ENCODE measurements at regions not wholly inside any gene's neighbourhood (a gene's known extent, or its start where the extent isn't known, plus 50 kb on each side); places are given as distances from the start of the nearest gene placed in this dataset.

DNA sequence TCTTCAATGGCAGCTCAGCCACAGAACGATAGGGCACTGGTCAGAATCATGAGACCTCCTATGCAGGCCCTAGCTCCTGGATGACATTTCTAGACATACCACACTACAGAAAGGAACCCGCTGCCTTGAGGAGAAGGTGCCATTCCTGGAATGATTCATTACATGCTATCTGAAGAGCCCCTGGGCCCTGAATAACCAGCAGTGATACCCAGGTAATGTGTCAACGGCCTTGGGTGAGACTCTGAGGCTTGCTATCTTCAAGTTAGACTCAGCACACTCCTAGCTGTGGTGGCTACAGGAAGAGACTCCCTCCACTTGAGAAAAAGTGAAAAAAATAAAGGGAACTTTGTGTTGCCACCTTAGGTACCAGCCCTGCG lies 161.2 kb upstream of the GRIA4 start:
- H3K4me2 ChIP-seq (ENCODE audit: low read length) = no peak overlapping the region
- no peaks in the 10 kb centered on the region for H3K79me2 ChIP-seq (ENCODE audit: control insufficient read depth, insufficient read depth, low read length)
- H3K18ac ChIP-seq (ENCODE audit: low read length) = no peak overlapping the region
- H2BK5ac ChIP-seq (ENCODE audit: low read length) = no peak overlapping the region
- no peak overlapping the region for H2BK15ac ChIP-seq (replicated peaks; ENCODE audit: low read depth)
- WGBS (ENCODE audit: extremely low coverage, insufficient coverage, low lambda C conversion rate) = no CpG with 5 or more reads among the region's 4 CpGs
- H3K4me3 ChIP-seq (ENCODE audit: low read length) = no peak overlapping the region
- H3K4me1 ChIP-seq (ENCODE audit: control insufficient read depth, low read depth, low read length) = no peaks in the 10 kb centered on the region
- no peak overlapping the region for H2BK120ac ChIP-seq (ENCODE audit: low read depth, low read length)
- no peaks in the 10 kb centered on the region for H3K79me1 ChIP-seq (ENCODE audit: low read length)
- no peak for DNase-seq
- no peaks in the 10 kb centered on the region for H3K27me3 ChIP-seq (ENCODE audit: insufficient read depth, low read length, poor library complexity)
- H3K27ac ChIP-seq (ENCODE audit: low read depth, low read length) = no peak overlapping the region
- no peaks in the 10 kb centered on the region for H3K36me3 ChIP-seq (ENCODE audit: control insufficient read depth, insufficient read depth, low read length)
- H3K56ac ChIP-seq (ENCODE audit: low read length) = no peak overlapping the region
- no peak overlapping the region for H3K9ac ChIP-seq (ENCODE audit: low read length)
- H3K4ac ChIP-seq (ENCODE audit: low read depth, low read length) = no peak overlapping the region
- H4K5ac ChIP-seq (ENCODE audit: low read length) = no peak overlapping the region
- no peak overlapping the region for H4K8ac ChIP-seq (ENCODE audit: low read depth, low read length)
- no peak overlapping the region for H3K23ac ChIP-seq (ENCODE audit: low read length)
- no peak overlapping the region for H2AK5ac ChIP-seq (ENCODE audit: low read length)

DNA sequence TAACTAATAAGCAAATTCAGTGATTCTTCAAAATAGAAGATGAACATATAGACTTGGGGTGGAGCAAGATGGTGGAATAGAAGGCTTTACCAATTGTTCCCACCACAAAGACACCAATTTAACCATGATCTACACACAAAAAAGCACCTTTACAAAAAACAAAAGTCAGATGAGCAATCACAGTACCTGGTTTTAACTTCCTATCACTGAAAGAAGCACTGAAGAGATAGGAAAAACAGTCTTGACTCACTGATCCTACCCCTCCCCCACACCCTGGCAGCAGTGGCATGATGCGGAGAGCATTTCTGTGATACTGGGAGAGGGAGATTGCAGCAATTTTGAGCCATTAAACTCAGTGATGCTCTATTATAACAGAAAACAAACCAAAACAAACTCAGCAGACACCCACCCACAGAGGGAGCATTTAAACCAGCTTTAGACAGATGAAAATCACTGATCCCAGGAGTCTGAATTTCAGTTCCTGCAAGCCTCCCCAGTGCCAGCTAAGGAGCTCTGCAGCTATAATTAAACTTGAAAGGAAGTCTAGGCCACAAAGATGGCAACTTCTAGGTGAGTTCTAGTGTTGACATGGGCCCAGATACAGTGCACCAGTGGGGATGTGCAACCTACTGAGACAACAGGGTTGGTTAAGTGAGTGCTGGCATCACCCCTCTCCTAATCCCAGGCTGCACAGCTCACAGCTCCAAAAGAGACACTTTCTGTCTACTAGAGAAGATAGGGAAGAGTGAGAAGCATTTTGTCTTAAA lies 161.8 kb upstream of the GRIA4 start:
- no peak overlapping the region for H3K4me3 ChIP-seq (ENCODE audit: low read length)
- no peak overlapping the region for H3K4ac ChIP-seq (ENCODE audit: low read depth, low read length)
- H3K4me1 ChIP-seq (ENCODE audit: control insufficient read depth, low read depth, low read length) = no peaks in the 10 kb centered on the region
- H2BK5ac ChIP-seq (ENCODE audit: low read length) = no peak overlapping the region
- no peak overlapping the region for H2BK120ac ChIP-seq (ENCODE audit: low read depth, low read length)
- no CpG with 5 or more reads among the region's 1 CpG for WGBS (ENCODE audit: extremely low coverage, insufficient coverage, low lambda C conversion rate)
- peak; percentile 10 for DNase-seq
- H3K56ac ChIP-seq (ENCODE audit: low read length) = no peak overlapping the region
- H3K27ac ChIP-seq (ENCODE audit: low read depth, low read length) = no peak overlapping the region
- no peak overlapping the region for H3K18ac ChIP-seq (ENCODE audit: low read length)
- H3K36me3 ChIP-seq (ENCODE audit: control insufficient read depth, insufficient read depth, low read length) = no peaks in the 10 kb centered on the region
- no peak overlapping the region for H4K8ac ChIP-seq (ENCODE audit: low read depth, low read length)
- H3K23ac ChIP-seq (ENCODE audit: low read length) = no peak overlapping the region
- H3K79me2 ChIP-seq (ENCODE audit: control insufficient read depth, insufficient read depth, low read length) = no peaks in the 10 kb centered on the region
- H3K27me3 ChIP-seq (ENCODE audit: insufficient read depth, low read length, poor library complexity) = no peaks in the 10 kb centered on the region
- no peak overlapping the region for H2BK15ac ChIP-seq (replicated peaks; ENCODE audit: low read depth)
- H3K4me2 ChIP-seq (ENCODE audit: low read length) = no peak overlapping the region
- no peak overlapping the region for H3K9ac ChIP-seq (ENCODE audit: low read length)
- no peak overlapping the region for H2AK5ac ChIP-seq (ENCODE audit: low read length)
- no peaks in the 10 kb centered on the region for H3K79me1 ChIP-seq (ENCODE audit: low read length)
- no peak overlapping the region for H4K5ac ChIP-seq (ENCODE audit: low read length)

- DNase-seq = no peak
- H3K4me2 ChIP-seq (ENCODE audit: low read length) = no peak overlapping the region
- no peak overlapping the region for H2BK15ac ChIP-seq (replicated peaks; ENCODE audit: low read depth)
- no peak overlapping the region for H3K18ac ChIP-seq (ENCODE audit: low read length)
- no peaks in the 10 kb centered on the region for H3K79me1 ChIP-seq (ENCODE audit: low read length)
- no peak overlapping the region for H3K23ac ChIP-seq (ENCODE audit: low read length)
- no peaks in the 10 kb centered on the region for H3K79me2 ChIP-seq (ENCODE audit: control insufficient read depth, insufficient read depth, low read length)
- no peak overlapping the region for H4K5ac ChIP-seq (ENCODE audit: low read length)
- H3K36me3 ChIP-seq (ENCODE audit: control insufficient read depth, insufficient read depth, low read length) = no peaks in the 10 kb centered on the region
- no peak overlapping the region for H2BK120ac ChIP-seq (ENCODE audit: low read depth, low read length)
- H3K27ac ChIP-seq (ENCODE audit: low read depth, low read length) = no peak overlapping the region
- H3K27me3 ChIP-seq (ENCODE audit: insufficient read depth, low read length, poor library complexity) = no peaks in the 10 kb centered on the region
- H4K8ac ChIP-seq (ENCODE audit: low read depth, low read length) = no peak overlapping the region
- no peak overlapping the region for H3K9ac ChIP-seq (ENCODE audit: low read length)
- H3K56ac ChIP-seq (ENCODE audit: low read length) = no peak overlapping the region
- no peak overlapping the region for H2AK5ac ChIP-seq (ENCODE audit: low read length)
- H3K4me3 ChIP-seq (ENCODE audit: low read length) = no peak overlapping the region
- no peak overlapping the region for H3K4ac ChIP-seq (ENCODE audit: low read depth, low read length)
- no peak overlapping the region for H2BK5ac ChIP-seq (ENCODE audit: low read length)
- no peaks in the 10 kb centered on the region for H3K4me1 ChIP-seq (ENCODE audit: control insufficient read depth, low read depth, low read length)
These were observed 166.2 kb upstream of the GRIA4 start for GRCh38 chr11:105443623-105444022.

DNA sequence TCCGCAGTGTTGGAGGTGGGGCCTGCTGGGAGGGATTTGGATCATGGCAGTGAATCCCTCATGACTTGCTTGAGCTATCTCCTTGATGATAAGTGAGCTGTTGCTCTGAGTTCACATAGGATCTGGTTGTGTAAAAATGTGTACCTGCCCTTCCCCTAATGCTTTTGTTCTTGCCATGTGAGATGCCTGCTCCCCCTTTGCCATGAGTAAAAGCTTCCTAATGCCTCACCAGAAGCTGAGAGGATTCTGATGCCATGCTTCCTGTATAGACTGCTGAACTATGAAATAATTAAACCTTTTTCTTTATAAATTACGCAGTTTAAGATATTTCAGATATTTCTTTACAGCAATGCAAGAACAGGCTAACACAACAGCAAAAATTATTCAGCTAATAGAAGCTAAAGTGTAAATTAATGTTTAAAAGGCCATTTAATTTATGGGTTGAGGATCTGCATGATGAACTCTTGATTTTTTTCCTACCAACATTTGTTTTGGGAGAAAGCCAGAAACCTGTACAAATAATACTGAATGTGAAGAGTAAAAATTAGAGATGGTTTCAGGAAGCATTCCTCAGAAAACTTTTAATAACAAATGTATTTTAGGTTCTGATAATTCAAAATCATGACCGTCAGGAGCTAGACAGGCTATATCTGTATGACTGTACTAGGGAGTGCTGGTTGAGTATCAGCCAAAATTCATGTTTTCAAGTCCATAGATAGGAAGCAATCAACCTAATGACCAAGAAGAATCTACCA lies 177.5 kb upstream of the GRIA4 start:
- Histone ChIP-seq H3K36me3 (ENCODE audit: control insufficient read depth, insufficient read depth, low read length) (no peaks in the 10 kb centered on the region), H4K5ac (ENCODE audit: low read length) (no peak overlapping the region), H3K56ac (ENCODE audit: low read length) (no peak overlapping the region), H3K4me1 (ENCODE audit: control insufficient read depth, low read depth, low read length) (no peaks in the 10 kb centered on the region), H3K27me3 (ENCODE audit: insufficient read depth, low read length, poor library complexity) (no peaks in the 10 kb centered on the region), H3K4ac (ENCODE audit: low read depth, low read length) (no peak overlapping the region), H3K9ac (ENCODE audit: low read length) (no peak overlapping the region), H2BK120ac (ENCODE audit: low read depth, low read length) (no peak overlapping the region), H3K79me2 (ENCODE audit: control insufficient read depth, insufficient read depth, low read length) (no peaks in the 10 kb centered on the region), H2AK5ac (ENCODE audit: low read length) (no peak overlapping the region), H3K27ac (ENCODE audit: low read depth, low read length) (no peak overlapping the region), H2BK15ac (replicated peaks; ENCODE audit: low read depth) (no peak overlapping the region), H3K18ac (ENCODE audit: low read length) (no peak overlapping the region), H3K23ac (ENCODE audit: low read length) (no peak overlapping the region), H3K4me2 (ENCODE audit: low read length) (no peak overlapping the region), H2BK5ac (ENCODE audit: low read length) (no peak overlapping the region), H3K4me3 (ENCODE audit: low read length) (no peak overlapping the region), H4K8ac (ENCODE audit: low read depth, low read length) (no peak overlapping the region), H3K79me1 (ENCODE audit: low read length) (no peaks in the 10 kb centered on the region)
- no CpG with 5 or more reads among the region's 3 CpGs for WGBS (ENCODE audit: extremely low coverage, insufficient coverage, low lambda C conversion rate)
- no peak for DNase-seq

DNA sequence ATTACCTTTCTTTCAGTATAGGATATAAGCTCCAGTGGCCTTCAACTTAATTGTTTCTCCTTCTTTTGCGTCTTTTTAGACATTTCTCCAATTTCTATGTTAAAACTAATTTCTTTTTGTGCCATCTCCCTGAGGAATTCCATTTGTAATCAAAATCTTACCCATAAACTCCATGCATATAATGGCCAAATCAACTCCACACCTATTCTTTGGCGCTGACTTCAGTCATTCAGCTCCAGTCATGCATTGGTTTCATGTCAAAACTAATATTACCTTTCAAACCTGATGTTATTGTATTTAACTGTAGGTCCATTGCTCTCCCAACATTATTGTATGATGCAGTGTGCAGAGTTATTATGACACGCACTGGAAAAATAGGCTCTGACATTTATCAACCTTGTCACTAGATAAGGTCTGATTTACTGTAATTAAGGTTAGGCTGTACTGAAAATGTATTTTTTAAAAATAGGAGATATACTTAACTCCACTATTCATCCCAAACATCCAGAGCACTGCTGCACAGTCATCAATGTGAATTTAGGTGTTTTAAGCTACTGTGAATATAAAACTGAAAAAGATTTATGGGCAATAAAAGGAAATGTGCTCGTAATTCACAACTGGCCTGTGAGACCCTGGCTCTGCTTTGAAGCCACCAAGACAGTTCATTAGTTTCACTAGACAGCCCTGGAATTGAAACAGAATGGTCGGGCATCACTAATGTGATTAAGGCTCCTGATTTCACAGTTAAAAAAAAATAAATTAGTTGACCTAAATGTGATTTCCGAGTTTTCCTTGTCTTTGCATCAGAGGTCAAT lies 180.6 kb upstream of the GRIA4 start:
- H3K79me1 ChIP-seq (ENCODE audit: low read length) = no peaks in the 10 kb centered on the region
- DNase-seq = no peak
- H3K27me3 ChIP-seq (ENCODE audit: insufficient read depth, low read length, poor library complexity) = no peaks in the 10 kb centered on the region
- no peaks in the 10 kb centered on the region for H3K79me2 ChIP-seq (ENCODE audit: control insufficient read depth, insufficient read depth, low read length)
- no peak overlapping the region for H3K9ac ChIP-seq (ENCODE audit: low read length)
- no peak overlapping the region for H3K4ac ChIP-seq (ENCODE audit: low read depth, low read length)
- no peak overlapping the region for H3K56ac ChIP-seq (ENCODE audit: low read length)
- no peak overlapping the region for H2AK5ac ChIP-seq (ENCODE audit: low read length)
- no peak overlapping the region for H4K5ac ChIP-seq (ENCODE audit: low read length)
- H2BK120ac ChIP-seq (ENCODE audit: low read depth, low read length) = no peak overlapping the region
- H3K23ac ChIP-seq (ENCODE audit: low read length) = no peak overlapping the region
- no peak overlapping the region for H2BK15ac ChIP-seq (replicated peaks; ENCODE audit: low read depth)
- no peaks in the 10 kb centered on the region for H3K36me3 ChIP-seq (ENCODE audit: control insufficient read depth, insufficient read depth, low read length)
- no CpG with 5 or more reads among the region's 6 CpGs for WGBS (ENCODE audit: extremely low coverage, insufficient coverage, low lambda C conversion rate)
- no peak overlapping the region for H3K18ac ChIP-seq (ENCODE audit: low read length)
- no peak overlapping the region for H3K4me3 ChIP-seq (ENCODE audit: low read length)
- no peak overlapping the region for H4K8ac ChIP-seq (ENCODE audit: low read depth, low read length)
- no peak overlapping the region for H2BK5ac ChIP-seq (ENCODE audit: low read length)
- no peak overlapping the region for H3K4me2 ChIP-seq (ENCODE audit: low read length)
- no peak overlapping the region for H3K27ac ChIP-seq (ENCODE audit: low read depth, low read length)
- H3K4me1 ChIP-seq (ENCODE audit: control insufficient read depth, low read depth, low read length) = no peaks in the 10 kb centered on the region
